C4-2B (cell line): ENCODE measurements at regions not wholly inside any gene's neighbourhood (a gene's known extent, or its start where the extent isn't known, plus 50 kb on each side); places are given as distances from the start of the nearest gene placed in this dataset.

Source experiments
- ZFX ChIP-seq: fragments of 450-650 bp; IDR thresholded peaks from 2 replicates; pipeline ENCODE4 v1.6.1; 2017
- TF ChIP-seq, protein P1 (sequence below): fragments of 450-650 bp; conservative IDR thresholded peaks from 2 replicates; pipeline ENCODE4 v1.5.1; 2017; ENCODE audit warnings: mild to moderate bottlenecking

DNA sequence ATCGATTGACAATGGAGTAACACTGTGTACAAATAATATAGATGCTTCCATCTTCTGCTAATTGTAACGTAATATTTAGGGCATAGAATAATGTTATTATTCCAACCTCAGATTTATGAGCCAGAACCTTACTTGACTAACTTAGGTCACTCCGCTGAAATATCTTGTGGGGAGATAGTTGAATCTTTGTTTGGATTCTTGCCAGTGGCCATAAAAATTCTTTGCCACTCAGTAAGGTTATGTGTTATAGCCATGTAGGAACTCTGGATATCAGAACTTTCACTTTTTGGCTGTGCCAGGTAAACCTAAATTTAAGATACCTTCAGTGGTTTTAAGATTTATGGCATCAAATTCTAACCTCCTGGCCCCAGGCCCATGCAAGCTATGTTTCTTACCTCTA, 197.6 kb downstream of the WDR11 start:
- TF ChIP-seq ZFX, result no peak
- TF ChIP-seq, protein P1, sequence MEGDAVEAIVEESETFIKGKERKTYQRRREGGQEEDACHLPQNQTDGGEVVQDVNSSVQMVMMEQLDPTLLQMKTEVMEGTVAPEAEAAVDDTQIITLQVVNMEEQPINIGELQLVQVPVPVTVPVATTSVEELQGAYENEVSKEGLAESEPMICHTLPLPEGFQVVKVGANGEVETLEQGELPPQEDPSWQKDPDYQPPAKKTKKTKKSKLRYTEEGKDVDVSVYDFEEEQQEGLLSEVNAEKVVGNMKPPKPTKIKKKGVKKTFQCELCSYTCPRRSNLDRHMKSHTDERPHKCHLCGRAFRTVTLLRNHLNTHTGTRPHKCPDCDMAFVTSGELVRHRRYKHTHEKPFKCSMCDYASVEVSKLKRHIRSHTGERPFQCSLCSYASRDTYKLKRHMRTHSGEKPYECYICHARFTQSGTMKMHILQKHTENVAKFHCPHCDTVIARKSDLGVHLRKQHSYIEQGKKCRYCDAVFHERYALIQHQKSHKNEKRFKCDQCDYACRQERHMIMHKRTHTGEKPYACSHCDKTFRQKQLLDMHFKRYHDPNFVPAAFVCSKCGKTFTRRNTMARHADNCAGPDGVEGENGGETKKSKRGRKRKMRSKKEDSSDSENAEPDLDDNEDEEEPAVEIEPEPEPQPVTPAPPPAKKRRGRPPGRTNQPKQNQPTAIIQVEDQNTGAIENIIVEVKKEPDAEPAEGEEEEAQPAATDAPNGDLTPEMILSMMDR, result no peak
